Loucy (cell line): ENCODE measurements at regions not wholly inside any gene's neighbourhood (a gene's known extent, or its start where the extent isn't known, plus 50 kb on each side); places are given as distances from the start of the nearest gene placed in this dataset.

ENCODE experiments used
- EZH2phosphoT487 ChIP-seq: fragments of 200-600 bp; IDR thresholded peaks from 2 replicates; pipeline ENCODE4 v1.6.1; 2018; ENCODE audit warnings: antibody characterized with exemption, mild to moderate bottlenecking, moderate library complexity, borderline replicate concordance
- TF ChIP-seq, protein P1 (sequence below): fragments of 200-600 bp; sonication (generic); conservative IDR thresholded peaks from 2 replicates; pipeline ENCODE4 v1.5.1; 2014; ENCODE audit warnings: mild to moderate bottlenecking, antibody characterized with exemption, low read length

DNA sequence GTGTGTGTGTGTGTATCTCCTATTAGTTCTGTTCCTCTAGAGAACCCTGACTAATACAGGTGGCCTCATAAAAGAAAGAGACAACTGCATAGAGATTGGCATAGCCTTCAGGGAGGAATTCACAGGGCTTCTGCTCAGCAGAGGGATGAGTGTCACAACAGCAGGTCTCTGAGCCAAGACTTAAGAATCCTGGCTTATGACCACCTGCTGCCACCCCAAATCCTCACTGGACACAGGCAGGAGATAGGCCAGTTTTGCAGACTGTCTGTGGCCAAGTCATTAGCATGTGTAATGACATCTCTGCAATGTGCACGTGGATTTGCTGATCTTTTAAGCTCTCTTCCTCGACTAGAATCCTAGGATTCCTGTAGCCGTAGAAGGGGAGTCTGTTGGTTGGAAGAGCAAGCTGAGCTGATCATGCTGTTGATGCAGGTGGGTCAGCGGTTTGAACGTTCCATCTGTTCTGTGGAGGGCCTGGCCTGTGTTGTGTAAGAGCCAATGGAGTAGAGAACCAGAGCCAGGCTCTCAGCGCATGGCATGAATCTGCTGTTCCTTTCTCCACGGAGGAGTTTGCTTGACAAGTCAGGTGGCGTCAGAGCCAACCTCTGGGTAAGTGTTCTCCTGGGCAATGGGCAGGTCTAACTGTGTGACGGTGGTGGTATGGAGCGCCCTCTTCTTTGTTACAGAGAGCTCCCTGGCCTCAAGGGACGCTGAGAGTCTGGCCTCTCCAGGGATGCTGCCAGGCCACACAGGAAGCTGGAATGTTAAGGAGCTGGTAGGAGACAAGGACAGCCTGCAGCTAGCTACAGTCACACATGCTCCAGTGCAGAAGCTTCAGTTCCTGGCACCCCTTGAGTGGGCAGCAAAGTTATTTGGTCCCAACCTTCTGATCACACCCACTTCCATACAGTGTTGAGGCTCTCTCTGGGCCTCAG, 503.1 kb downstream of the FOXO1 start:
- TF ChIP-seq, protein P1, sequence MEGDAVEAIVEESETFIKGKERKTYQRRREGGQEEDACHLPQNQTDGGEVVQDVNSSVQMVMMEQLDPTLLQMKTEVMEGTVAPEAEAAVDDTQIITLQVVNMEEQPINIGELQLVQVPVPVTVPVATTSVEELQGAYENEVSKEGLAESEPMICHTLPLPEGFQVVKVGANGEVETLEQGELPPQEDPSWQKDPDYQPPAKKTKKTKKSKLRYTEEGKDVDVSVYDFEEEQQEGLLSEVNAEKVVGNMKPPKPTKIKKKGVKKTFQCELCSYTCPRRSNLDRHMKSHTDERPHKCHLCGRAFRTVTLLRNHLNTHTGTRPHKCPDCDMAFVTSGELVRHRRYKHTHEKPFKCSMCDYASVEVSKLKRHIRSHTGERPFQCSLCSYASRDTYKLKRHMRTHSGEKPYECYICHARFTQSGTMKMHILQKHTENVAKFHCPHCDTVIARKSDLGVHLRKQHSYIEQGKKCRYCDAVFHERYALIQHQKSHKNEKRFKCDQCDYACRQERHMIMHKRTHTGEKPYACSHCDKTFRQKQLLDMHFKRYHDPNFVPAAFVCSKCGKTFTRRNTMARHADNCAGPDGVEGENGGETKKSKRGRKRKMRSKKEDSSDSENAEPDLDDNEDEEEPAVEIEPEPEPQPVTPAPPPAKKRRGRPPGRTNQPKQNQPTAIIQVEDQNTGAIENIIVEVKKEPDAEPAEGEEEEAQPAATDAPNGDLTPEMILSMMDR = no peak
- no peak for TF ChIP-seq EZH2phosphoT487
